CD4-positive, CD25-positive, alpha-beta regulatory T cell (primary cell): ENCODE measurements at regions not wholly inside any gene's neighbourhood (a gene's known extent, or its start where the extent isn't known, plus 50 kb on each side); places are given as distances from the start of the nearest gene placed in this dataset.
A peak's percentile ranks its signal among the peaks of the same experiment; 100 is the strongest.

Experiments
- ATAC-seq, 2 donors: fragments of 150-1000 bp; cut with Tn5 transposase; one replicate each; pipeline ENCODE4 v1.10.0; 2021; ENCODE audit warnings: low read depth in 2 of 2, moderate number of reproducible peaks in 2 of 2, moderate library complexity in 1 of 2
- DNase-seq, 3 donors: peaks; one replicate each; pipeline versions ENCODE4 v3.0.0 to v3.0.0-alpha.2; 2012 to 2022; ENCODE audit warnings: mixed read lengths in 1 of 3
- H3K27ac ChIP-seq: one replicate; pipeline ENCODE4 v1.7.0; 2013; ENCODE audit warnings: mild to moderate bottlenecking, low read length; ENCODE audit not compliant: insufficient read depth, poor library complexity, severe bottlenecking
- H3K27me3 ChIP-seq: one replicate; pipeline ENCODE4 v1.7.0; 2013; ENCODE audit warnings: low read length; ENCODE audit not compliant: control insufficient read depth, insufficient read depth
- H3K36me3 ChIP-seq: one replicate; pipeline ENCODE4 v1.7.0; 2013; ENCODE audit warnings: mild to moderate bottlenecking, low read length, moderate library complexity; ENCODE audit not compliant: control insufficient read depth, insufficient read depth
- H3K4me1 ChIP-seq: 2 replicates; pipeline ENCODE4 v1.7.0; 2013; ENCODE audit warnings: mild to moderate bottlenecking, low read length; ENCODE audit not compliant: insufficient read depth, control insufficient read depth, poor library complexity, severe bottlenecking
- H3K4me3 ChIP-seq: one replicate; pipeline ENCODE4 v1.7.0; 2013; ENCODE audit warnings: low read depth, mild to moderate bottlenecking, low read length, moderate library complexity
- H3K9me3 ChIP-seq, 2 experiments: 1 replicate in 1 of 2; 2 replicates in 1 of 2; pipeline ENCODE4 v1.7.0; 2013; ENCODE audit warnings: low read length in 2 of 2, mild to moderate bottlenecking in 1 of 2, moderate library complexity in 1 of 2; ENCODE audit not compliant: control insufficient read depth in 2 of 2
- H3K27ac Mint-ChIP-seq, 3 donors: one replicate each; pipeline ENCODE4 v1.8.0; 2020 to 2022; ENCODE audit warnings: mild to moderate bottlenecking in 3 of 3, mixed read lengths in 3 of 3, moderate library complexity in 2 of 3
- H3K27me3 Mint-ChIP-seq: one replicate; pipeline ENCODE4 v1.8.0; 2022; ENCODE audit warnings: mild to moderate bottlenecking, mixed read lengths
- H3K36me3 Mint-ChIP-seq: one replicate; pipeline ENCODE4 v1.8.0; 2020; ENCODE audit warnings: mixed read lengths
- H3K4me1 Mint-ChIP-seq, 4 donors: one replicate each; pipeline ENCODE4 v1.8.0; 2020 to 2022; ENCODE audit warnings: mixed read lengths in 4 of 4, mild to moderate bottlenecking in 1 of 4
- H3K4me3 Mint-ChIP-seq, 4 donors: one replicate each; pipeline ENCODE4 v1.8.0; 2020 to 2022; ENCODE audit warnings: mild to moderate bottlenecking in 4 of 4, mixed read lengths in 4 of 4, moderate library complexity in 3 of 4
- H3K9me3 Mint-ChIP-seq, 7 donors: one replicate each; pipeline ENCODE4 v1.8.0; 2020 to 2022; ENCODE audit warnings: mixed read lengths in 7 of 7, mild to moderate bottlenecking in 3 of 7, moderate library complexity in 2 of 7

GRCh38 chr11:131195661-131196517 lies 174.5 kb upstream of the NTM start:
- ATAC-seq (no peak), DNase-seq (no peak)
- no peaks in the 10 kb centered on the region for H3K27me3 Mint-ChIP-seq
- peaks cover 0 to 5% (median 0%) of the 10 kb centered on the region in 7 donors for H3K9me3 Mint-ChIP-seq
- no peak overlapping the region for H3K4me3 ChIP-seq
- peak overlapping the region in 1 of 3 donors; percentile 78 for H3K27ac Mint-ChIP-seq
- H3K9me3 ChIP-seq, result no peaks in the 10 kb centered on the region
- no peaks in the 10 kb centered on the region for H3K4me1 ChIP-seq
- no peak overlapping the region for H3K27ac ChIP-seq
- no peaks in the 10 kb centered on the region for H3K36me3 ChIP-seq
- H3K4me1 Mint-ChIP-seq, result no peaks in the 10 kb centered on the region
- no peaks in the 10 kb centered on the region for H3K36me3 Mint-ChIP-seq
- H3K4me3 Mint-ChIP-seq, result no peak overlapping the region
- H3K27me3 ChIP-seq, result no peaks in the 10 kb centered on the region

GRCh38 chr11:131198161-131199014 lies 172.0 kb upstream of the NTM start:
- Histone ChIP-seq H3K27me3 (no peaks in the 10 kb centered on the region), H3K4me1 (no peaks in the 10 kb centered on the region), H3K27ac (no peak overlapping the region), H3K9me3 (no peaks in the 10 kb centered on the region), H3K4me3 (no peak overlapping the region), H3K36me3 (no peaks in the 10 kb centered on the region)
- no peaks in the 10 kb centered on the region for H3K4me1 Mint-ChIP-seq
- no peak overlapping the region for H3K4me3 Mint-ChIP-seq
- H3K36me3 Mint-ChIP-seq, result no peaks in the 10 kb centered on the region
- peaks cover 0 to 7% (median 0%) of the 10 kb centered on the region in 7 donors for H3K9me3 Mint-ChIP-seq
- ATAC-seq (no peak), DNase-seq (no peak)
- H3K27ac Mint-ChIP-seq, result no peak overlapping the region
- H3K27me3 Mint-ChIP-seq, result no peaks in the 10 kb centered on the region

GRCh38 chr11:131199015-131199280 lies 171.5 kb upstream of the NTM start:
- peaks cover 0 to 7% (median 0%) of the 10 kb centered on the region in 7 donors for H3K9me3 Mint-ChIP-seq
- Histone ChIP-seq H3K9me3 (no peaks in the 10 kb centered on the region), H3K4me1 (no peaks in the 10 kb centered on the region), H3K27ac (no peak overlapping the region), H3K36me3 (no peaks in the 10 kb centered on the region), H3K4me3 (no peak overlapping the region), H3K27me3 (no peaks in the 10 kb centered on the region)
- H3K4me3 Mint-ChIP-seq, result no peak overlapping the region
- H3K27me3 Mint-ChIP-seq, result no peaks in the 10 kb centered on the region
- no peaks in the 10 kb centered on the region for H3K4me1 Mint-ChIP-seq
- DNase-seq (no peak), ATAC-seq (no peak)
- no peak overlapping the region for H3K27ac Mint-ChIP-seq
- H3K36me3 Mint-ChIP-seq, result no peaks in the 10 kb centered on the region

- Histone ChIP-seq H3K4me1 (no peaks in the 10 kb centered on the region), H3K27me3 (no peaks in the 10 kb centered on the region), H3K36me3 (no peaks in the 10 kb centered on the region), H3K27ac (no peak overlapping the region), H3K4me3 (no peak overlapping the region), H3K9me3 (no peaks in the 10 kb centered on the region)
- ATAC-seq (no peak), DNase-seq (no peak)
- Mint-ChIP-seq H3K4me1 (no peaks in the 10 kb centered on the region), H3K27me3 (no peaks in the 10 kb centered on the region), H3K36me3 (no peaks in the 10 kb centered on the region), H3K4me3 (no peak overlapping the region), H3K27ac (no peak overlapping the region), H3K9me3 (peaks cover 0 to 7% (median 0%) of the 10 kb centered on the region in 7 donors)
Observed at GRCh38 chr11:131201674-131202073, 168.7 kb upstream of the NTM start.

GRCh38 chr11:131203040-131203439 lies 167.4 kb upstream of the NTM start:
- no peak overlapping the region for H3K4me3 Mint-ChIP-seq
- no peaks in the 10 kb centered on the region for H3K9me3 ChIP-seq
- no peaks in the 10 kb centered on the region for H3K4me1 ChIP-seq
- H3K27me3 Mint-ChIP-seq, result no peaks in the 10 kb centered on the region
- DNase-seq (no peak), ATAC-seq (no peak)
- H3K4me3 ChIP-seq, result no peak overlapping the region
- H3K27ac ChIP-seq, result no peak overlapping the region
- H3K4me1 Mint-ChIP-seq, result no peaks in the 10 kb centered on the region
- no peaks in the 10 kb centered on the region for H3K27me3 ChIP-seq
- H3K36me3 ChIP-seq, result no peaks in the 10 kb centered on the region
- no peaks in the 10 kb centered on the region for H3K36me3 Mint-ChIP-seq
- peaks cover 0 to 7% (median 0%) of the 10 kb centered on the region in 7 donors for H3K9me3 Mint-ChIP-seq
- H3K27ac Mint-ChIP-seq, result no peak overlapping the region

GRCh38 chr11:131204282-131204681 lies 166.1 kb upstream of the NTM start:
- no peak for DNase-seq
- Histone ChIP-seq H3K4me1 (no peaks in the 10 kb centered on the region), H3K27me3 (no peaks in the 10 kb centered on the region), H3K27ac (no peak overlapping the region), H3K36me3 (no peaks in the 10 kb centered on the region), H3K9me3 (no peaks in the 10 kb centered on the region), H3K4me3 (no peak overlapping the region)
- Mint-ChIP-seq H3K9me3 (peaks cover 0 to 4% (median 0%) of the 10 kb centered on the region in 7 donors), H3K27me3 (no peaks in the 10 kb centered on the region), H3K4me1 (no peaks in the 10 kb centered on the region), H3K36me3 (no peaks in the 10 kb centered on the region), H3K27ac (no peak overlapping the region), H3K4me3 (no peak overlapping the region)
- no peak for ATAC-seq

- H3K4me1 Mint-ChIP-seq, result no peaks in the 10 kb centered on the region
- no peak overlapping the region for H3K4me3 Mint-ChIP-seq
- Histone ChIP-seq H3K9me3 (no peaks in the 10 kb centered on the region), H3K4me3 (no peak overlapping the region), H3K4me1 (no peaks in the 10 kb centered on the region), H3K27ac (no peak overlapping the region), H3K27me3 (no peaks in the 10 kb centered on the region), H3K36me3 (no peaks in the 10 kb centered on the region)
- peaks cover 0 to 3% (median 0%) of the 10 kb centered on the region in 7 donors for H3K9me3 Mint-ChIP-seq
- DNase-seq (no peak), ATAC-seq (no peak)
- H3K36me3 Mint-ChIP-seq, result no peaks in the 10 kb centered on the region
- H3K27me3 Mint-ChIP-seq, result no peaks in the 10 kb centered on the region
- H3K27ac Mint-ChIP-seq, result no peak overlapping the region
Observed at GRCh38 chr11:131204765-131205380, 165.5 kb upstream of the NTM start.
